Dermis microvascular lymphatic vessel endothelial cell (primary cell): ENCODE measurements at regions not wholly inside any gene's neighbourhood (a gene's known extent, or its start where the extent isn't known, plus 50 kb on each side); places are given as distances from the start of the nearest gene placed in this dataset.

Experiments
- DNase-seq, 2 donors: peaks; one replicate each; pipeline versions ENCODE4 v3.0.0 to v3.0.0-alpha.2; 2010; ENCODE audit warnings: low read depth in 2 of 2

DNA sequence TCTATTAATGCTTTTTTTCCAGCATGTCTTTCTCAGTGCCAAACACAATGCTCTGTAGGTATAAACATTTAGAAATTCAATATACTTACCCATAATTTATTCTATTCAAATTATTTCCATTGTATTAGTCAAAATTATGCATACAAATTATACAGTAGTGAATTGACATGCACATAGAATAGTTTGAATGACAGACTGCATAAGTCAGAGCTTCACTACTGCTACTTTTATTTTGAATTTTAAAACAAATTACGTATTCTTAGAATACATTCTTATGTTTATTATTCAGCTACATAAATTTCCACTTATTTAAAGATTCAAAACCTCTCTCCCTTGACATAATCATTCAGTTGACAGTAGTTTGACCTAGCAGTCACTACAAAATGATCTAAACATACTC is 808.0 kb upstream of the CCDC179 start:
- no peak for DNase-seq

GRCh38 chr11:23673366-23673765 is 813.1 kb upstream of the CCDC179 start:
- no peak for DNase-seq

DNA sequence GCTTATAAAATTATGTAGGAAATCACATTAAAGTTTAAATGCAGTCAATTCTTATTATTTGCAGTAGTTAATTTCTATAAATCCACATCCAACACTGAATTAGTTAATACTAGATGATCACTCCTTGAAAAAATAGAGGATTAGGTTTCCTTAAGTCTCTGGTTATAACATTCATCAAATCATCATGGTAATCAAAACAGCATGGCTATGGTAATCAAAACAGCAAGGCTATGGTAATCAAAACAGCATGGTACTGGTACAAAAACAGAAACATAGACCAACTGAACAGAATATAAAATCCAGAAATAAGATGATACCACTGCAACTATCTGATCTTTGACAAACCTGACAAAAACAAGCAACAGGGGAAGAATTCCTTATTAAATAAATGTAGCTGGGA is 814.6 kb upstream of the CCDC179 start:
- no peak for DNase-seq

DNA sequence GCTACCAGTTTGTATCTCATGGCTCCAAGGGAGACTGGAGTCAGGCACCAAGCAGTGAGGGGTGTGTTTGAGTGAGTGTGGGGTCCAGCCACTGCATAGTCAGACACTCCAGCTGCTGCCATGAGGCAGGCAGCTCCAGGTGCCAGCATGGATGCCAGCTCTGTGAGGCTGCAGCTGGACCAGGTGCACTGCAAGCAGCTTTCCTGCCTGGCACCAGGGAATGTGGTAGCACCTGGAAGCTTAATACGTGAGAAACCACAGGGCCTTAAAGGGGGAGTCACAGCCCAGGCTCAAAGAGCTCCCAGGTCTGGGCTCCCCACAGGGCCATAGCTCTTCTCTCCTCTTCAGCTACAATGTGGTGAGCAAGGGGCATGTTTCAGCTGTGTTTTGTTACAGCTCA is 817.8 kb upstream of the LUZP2 start:
- DNase-seq: no peak

DNA sequence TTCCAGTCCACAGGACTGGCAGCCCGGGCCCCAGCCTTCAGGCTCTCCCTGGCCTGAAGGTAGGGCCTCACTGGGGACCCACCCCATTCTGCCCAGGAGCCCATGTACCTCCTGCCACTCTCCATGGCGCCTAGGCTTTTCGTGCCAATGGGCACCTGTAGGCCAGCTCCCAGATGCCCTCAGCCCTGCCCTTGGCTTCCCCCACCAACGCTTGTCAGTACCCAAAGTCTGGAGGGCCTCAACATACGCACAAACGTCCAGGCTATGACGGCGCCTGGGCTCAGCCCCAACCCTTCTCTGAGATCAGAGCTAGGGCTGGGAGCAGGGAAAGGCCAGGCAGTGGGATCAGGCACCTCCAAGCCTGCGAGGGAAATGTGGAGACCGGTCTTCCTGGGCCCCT is 816.9 kb upstream of the LUZP2 start:
- no peak for DNase-seq

GRCh38 chr11:23680488-23681230 is 816.2 kb upstream of the LUZP2 start:
- no peak for DNase-seq

GRCh38 chr11:23684701-23685100 is 812.2 kb upstream of the LUZP2 start:
- no peak for DNase-seq

DNA sequence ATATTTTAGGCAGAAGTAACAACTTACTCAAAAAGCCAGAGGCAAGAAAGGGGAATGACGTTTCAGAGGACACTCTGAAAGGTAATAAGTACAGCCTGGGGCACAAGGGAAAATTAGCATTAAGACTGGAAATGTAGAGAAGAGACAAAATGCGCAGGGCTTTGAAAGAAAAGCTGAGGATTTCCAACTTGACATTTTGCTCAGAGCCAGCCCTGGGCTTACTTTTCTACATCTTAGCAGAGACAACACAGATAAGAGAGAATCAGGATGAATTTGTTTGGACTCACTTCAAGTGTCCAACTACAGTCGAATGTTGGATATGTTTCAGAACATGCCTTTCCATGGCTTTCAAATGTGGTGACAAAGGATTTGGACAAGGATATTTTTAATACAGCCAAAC is 808.9 kb upstream of the LUZP2 start:
- no peak for DNase-seq

DNA sequence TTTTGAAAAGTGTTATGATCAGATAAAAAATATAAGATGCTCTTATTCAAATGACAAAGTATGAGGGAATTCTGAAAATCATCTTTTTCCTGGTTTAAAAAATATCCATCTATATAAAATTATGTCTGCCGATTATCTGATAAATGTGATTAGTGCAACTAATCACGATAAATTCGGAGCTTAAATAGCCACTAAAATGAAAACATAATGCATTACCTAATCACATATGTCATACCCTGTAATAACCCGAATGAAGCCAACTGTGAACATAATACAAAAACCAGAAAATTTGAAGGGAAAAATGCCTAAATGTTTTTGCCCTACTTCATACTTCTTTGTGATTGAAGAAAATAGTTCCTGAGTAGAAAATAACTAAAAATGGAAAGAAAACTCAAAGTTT is 808.4 kb upstream of the LUZP2 start:
- no peak for DNase-seq

DNA sequence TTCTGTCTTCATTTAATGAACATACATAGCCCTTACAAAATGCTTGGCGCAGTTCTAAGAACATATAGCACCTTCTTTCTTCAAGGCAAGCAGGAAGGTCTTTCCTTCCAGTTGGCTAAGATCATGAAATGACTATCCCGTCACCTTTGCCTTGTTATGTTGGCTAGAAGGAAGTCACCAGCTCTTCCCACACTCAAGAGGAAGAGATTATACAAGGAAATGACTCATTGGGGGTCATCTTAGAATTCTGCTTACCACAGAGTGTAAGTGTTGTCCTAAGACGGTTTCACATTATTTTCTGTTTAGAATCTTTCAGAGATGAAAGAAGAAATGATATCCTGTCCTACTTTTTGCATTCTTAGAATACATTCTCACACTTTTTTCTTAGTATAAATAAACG is 808.0 kb upstream of the LUZP2 start:
- peak in 1 of 2 donors; percentile 4 for DNase-seq

DNA sequence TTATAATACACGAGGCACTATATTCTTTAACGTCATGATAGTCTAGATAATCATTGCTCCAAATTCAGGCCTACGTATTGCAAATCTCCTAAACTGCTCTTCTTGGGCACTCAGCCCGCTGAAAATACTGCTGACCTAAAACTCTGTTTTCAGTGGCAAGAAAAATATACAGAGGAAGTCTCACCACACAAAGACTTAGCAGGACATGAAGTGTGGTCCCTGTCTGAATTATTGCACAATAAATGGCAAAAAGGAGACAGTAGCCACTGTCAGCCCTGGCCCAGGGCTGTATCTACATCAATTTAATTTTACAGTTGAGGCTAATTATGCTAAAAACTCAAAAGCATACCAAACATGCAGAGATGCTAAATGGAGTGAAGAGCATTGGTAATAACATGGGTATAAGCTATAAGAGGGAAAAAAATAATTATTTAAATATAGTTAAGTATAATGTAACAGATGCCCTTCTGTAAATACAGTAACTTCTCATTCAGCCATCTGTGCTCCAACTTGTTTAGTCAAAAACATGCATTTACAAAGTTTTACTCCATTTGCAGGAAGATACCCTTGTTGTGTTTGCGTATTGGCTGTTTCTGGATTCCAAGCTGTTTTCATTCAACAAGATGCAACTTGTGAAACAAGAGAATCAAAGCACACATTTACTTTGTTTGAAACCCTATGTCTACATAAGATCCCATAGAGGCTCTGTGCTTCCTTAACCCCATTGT is 800.0 kb upstream of the LUZP2 start:
- no peak for DNase-seq

DNA sequence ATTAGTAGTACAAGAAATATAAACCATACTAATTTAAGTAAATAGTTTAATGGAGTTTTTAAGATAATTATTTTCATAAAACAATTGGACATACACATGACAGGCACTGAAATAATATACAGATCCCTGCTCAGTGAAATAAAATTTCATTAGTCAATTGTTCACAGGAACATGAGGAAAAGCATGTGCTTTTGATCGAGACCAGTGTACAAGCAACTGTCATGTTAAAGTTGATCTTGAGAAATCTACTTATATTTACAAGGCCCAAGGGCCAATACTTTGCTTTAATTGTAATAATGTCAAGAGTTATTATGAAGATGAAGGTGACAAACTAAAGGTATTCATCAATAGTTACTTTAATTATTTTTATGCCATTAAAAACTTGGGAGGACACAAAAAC is 792.7 kb upstream of the LUZP2 start:
- no peak for DNase-seq

GRCh38 chr11:23711981-23712380 is 784.9 kb upstream of the LUZP2 start:
- DNase-seq: no peak

GRCh38 chr11:23719016-23719415 is 777.8 kb upstream of the LUZP2 start:
- no peak for DNase-seq

DNA sequence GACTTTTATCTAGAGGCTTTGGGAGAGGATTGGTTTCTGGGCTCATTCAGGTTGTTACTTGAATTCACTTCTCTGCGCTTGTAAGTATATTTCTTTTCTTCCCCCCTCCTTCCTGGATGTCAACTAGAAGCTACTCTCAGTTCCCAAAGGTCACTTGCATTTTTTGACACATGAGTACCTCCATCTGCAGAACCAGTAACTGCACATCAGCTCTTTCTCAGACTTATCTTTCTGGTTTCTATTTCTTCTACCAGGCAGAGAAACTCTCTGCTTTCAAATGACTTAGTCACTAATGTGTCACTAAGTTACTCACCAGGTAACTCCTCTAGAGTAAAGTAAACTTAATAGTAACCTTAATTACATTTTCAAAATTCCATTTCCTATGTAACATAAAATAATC is 773.0 kb upstream of the LUZP2 start:
- no peak for DNase-seq

GRCh38 chr11:23725752-23726151 is 771.1 kb upstream of the LUZP2 start:
- DNase-seq: no peak

GRCh38 chr11:23727387-23727786 is 769.5 kb upstream of the LUZP2 start:
- no peak for DNase-seq

DNA sequence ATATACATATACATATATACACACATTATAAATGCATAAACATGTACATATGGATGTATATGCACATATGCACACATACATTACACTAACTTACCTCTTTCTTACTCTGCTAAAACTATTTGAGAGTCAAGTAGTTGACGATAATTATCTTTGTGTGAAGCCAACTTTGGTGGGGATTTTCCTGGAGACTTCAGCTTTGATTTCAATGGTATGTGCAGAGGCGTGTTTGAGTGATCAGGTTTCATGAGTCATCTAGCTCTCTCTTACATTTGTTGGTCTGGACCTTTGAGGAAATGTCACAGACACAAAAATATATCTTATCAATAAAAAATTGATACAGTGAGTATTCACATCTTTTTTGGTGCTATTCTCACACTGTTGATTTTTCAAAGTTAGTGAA is 769.1 kb upstream of the LUZP2 start:
- no peak for DNase-seq

GRCh38 chr11:23729088-23729487 is 767.8 kb upstream of the LUZP2 start:
- DNase-seq: no peak

- DNase-seq: no peak
Observed at GRCh38 chr11:23730307-23730998, 766.4 kb upstream of the LUZP2 start.

GRCh38 chr11:23732026-23732425 is 764.8 kb upstream of the LUZP2 start:
- DNase-seq: no peak

- no peak for DNase-seq
Observed at GRCh38 chr11:23746896-23747295, 750.0 kb upstream of the LUZP2 start.
